IMR-90 (cell line): ENCODE measurements at regions not wholly inside any gene's neighbourhood (a gene's known extent, or its start where the extent isn't known, plus 50 kb on each side); places are given as distances from the start of the nearest gene placed in this dataset.

ENCODE experiments used
- ATAC-seq: fragments of 200-7000 bp; cut with Tn5 transposase; 2 replicates; pipeline ENCODE4 v1.9.1; 2020; ENCODE audit warnings: low read depth, mild to moderate bottlenecking, moderate library complexity
- BruUV-seq: library from RNA; stranded (reverse); fragments of 400-500 nt; replicated peaks from 2 replicates; lab custom pipeline; 2021; lab: Mats Ljungman, UMichigan
- CTCF ChIA-PET: fragments of 300-600 bp; formaldehyde crosslinking; extraction: SDS; loops from one replicate; lab custom pipeline; 2021; ENCODE audit warnings: antibody characterized with exemption; lab: Yijun Ruan, JAX
- POLR2A ChIA-PET: fragments of 300-600 bp; sonication (Branson Sonifier 250); formaldehyde crosslinking; loops from one replicate; lab custom pipeline; 2022; ENCODE audit warnings: antibody characterized with exemption; ENCODE audit not compliant: unreplicated experiment; lab: Charles Lee
- DNase-seq: peaks from one replicate; pipeline ENCODE4 v3.0.0; 2013
- H2AFZ ChIP-seq: replicated peaks from 2 replicates; pipeline ENCODE3; 2013; ENCODE audit warnings: low read length, mild to moderate bottlenecking; ENCODE audit not compliant: poor library complexity
- H2AK5ac ChIP-seq: 2 replicates; pipeline ENCODE4 v1.6.1; 2013; ENCODE audit warnings: low read depth, low read length, inconsistent platforms
- H2AK9ac ChIP-seq: replicated peaks from 2 replicates; pipeline ENCODE3; 2013; ENCODE audit warnings: mild to moderate bottlenecking, low read depth, low read length, moderate library complexity; ENCODE audit not compliant: poor library complexity
- H2BK120ac ChIP-seq: 2 replicates; pipeline ENCODE4 v1.6.1; 2013; ENCODE audit warnings: low read depth, low read length, inconsistent platforms
- H2BK15ac ChIP-seq: 3 replicates; pipeline ENCODE4 v1.6.1; 2013; ENCODE audit warnings: low read depth, low read length, inconsistent platforms
- H2BK20ac ChIP-seq: 2 replicates; pipeline ENCODE4 v1.6.1; 2013; ENCODE audit warnings: low read depth, mild to moderate bottlenecking, inconsistent platforms, low read length, moderate library complexity
- H2BK5ac ChIP-seq: 2 replicates; pipeline ENCODE4 v1.6.1; 2013; ENCODE audit warnings: mild to moderate bottlenecking, low read depth, low read length, inconsistent platforms; ENCODE audit not compliant: poor library complexity, severe bottlenecking
- H3K14ac ChIP-seq: replicated peaks from 2 replicates; pipeline ENCODE4 v1.6.1; 2013; ENCODE audit warnings: low read depth, low read length, inconsistent platforms
- H3K18ac ChIP-seq: 2 replicates; pipeline ENCODE4 v1.6.1; 2013; ENCODE audit warnings: low read depth, low read length, control low read depth
- H3K23ac ChIP-seq: 2 replicates; pipeline ENCODE4 v1.6.1; 2013; ENCODE audit warnings: low read depth, low read length, inconsistent platforms
- H3K27ac ChIP-seq: 2 replicates; pipeline ENCODE4 v1.5.1; 2013; ENCODE audit warnings: mild to moderate bottlenecking, control low read depth, low read length; ENCODE audit not compliant: insufficient read depth
- H3K27me3 ChIP-seq: 2 replicates; pipeline ENCODE4 v1.6.1; 2013; ENCODE audit warnings: low read length; ENCODE audit not compliant: control insufficient read depth, insufficient read depth
- H3K36me3 ChIP-seq: 2 replicates; pipeline ENCODE4 v1.6.1; 2013; ENCODE audit warnings: low read length, mixed read lengths; ENCODE audit not compliant: control insufficient read depth, insufficient read depth
- H3K4ac ChIP-seq: 2 replicates; pipeline ENCODE4 v1.6.1; 2013; ENCODE audit warnings: low read depth, low read length, inconsistent platforms
- H3K4me1 ChIP-seq: 2 replicates; pipeline ENCODE4 v1.6.1; 2013; ENCODE audit warnings: low read length, mixed read lengths; ENCODE audit not compliant: control insufficient read depth, insufficient read depth
- H3K4me2 ChIP-seq: 2 replicates; pipeline ENCODE4 v1.6.1; 2013; ENCODE audit warnings: low read depth, mild to moderate bottlenecking, control low read depth, low read length, moderate library complexity
- H3K4me3 ChIP-seq: 2 replicates; pipeline ENCODE4 v1.5.1; 2013; ENCODE audit warnings: low read depth, mild to moderate bottlenecking, control low read depth, low read length, moderate library complexity; ENCODE audit not compliant: insufficient read depth
- H3K56ac ChIP-seq: 2 replicates; pipeline ENCODE4 v1.6.1; 2013; ENCODE audit warnings: low read length, inconsistent platforms; ENCODE audit not compliant: insufficient read depth; ENCODE audit errors: extremely low read depth
- H3K79me1 ChIP-seq, 2 experiments: 2 replicates each; pipeline ENCODE4 v1.6.1; 2013; ENCODE audit warnings: low read length in 2 of 2, inconsistent platforms in 1 of 2, low read depth in 1 of 2
- H3K9ac ChIP-seq: 2 replicates; pipeline ENCODE4 v1.6.1; 2013; ENCODE audit warnings: low read depth, low read length, control low read depth
- H3K9me1 ChIP-seq: 2 replicates; pipeline ENCODE4 v1.6.1; 2013; ENCODE audit warnings: low read length, inconsistent platforms; ENCODE audit not compliant: insufficient read depth
- H3K9me3 ChIP-seq: 2 replicates; pipeline ENCODE4 v1.6.1; 2013; ENCODE audit warnings: low read length; ENCODE audit not compliant: control insufficient read depth, insufficient read depth
- H4K20me1 ChIP-seq: 2 replicates; pipeline ENCODE4 v1.6.1; 2013; ENCODE audit warnings: low read length, inconsistent platforms; ENCODE audit not compliant: insufficient read depth
- H4K5ac ChIP-seq: 2 replicates; pipeline ENCODE4 v1.6.1; 2013; ENCODE audit warnings: mild to moderate bottlenecking, low read depth, low read length, control low read depth
- H4K8ac ChIP-seq, 2 experiments: 2 replicates each; pipeline ENCODE4 v1.6.1; 2013; ENCODE audit warnings: low read depth in 2 of 2, low read length in 2 of 2, control low read depth in 1 of 2, inconsistent platforms in 1 of 2
- H4K91ac ChIP-seq: 2 replicates; pipeline ENCODE4 v1.6.1; 2013; ENCODE audit warnings: low read depth, low read length, inconsistent platforms; ENCODE audit not compliant: insufficient read depth
- BHLHE40 ChIP-seq: fragments of 150-350 bp; IDR thresholded peaks from 2 replicates; pipeline ENCODE4 v1.6.1; 2016; ENCODE audit warnings: mild to moderate bottlenecking, low read depth, low read length
- CEBPB ChIP-seq: IDR thresholded peaks from 2 replicates; pipeline ENCODE4 v1.6.1; 2012; ENCODE audit warnings: low read depth, low read length, improper control_type of control experiment
- CHD1 ChIP-seq: IDR thresholded peaks from 2 replicates; pipeline ENCODE4 v1.6.1; 2012; ENCODE audit warnings: low read depth, low read length, improper control_type of control experiment
- FOS ChIP-seq: fragments of 150-350 bp; IDR thresholded peaks from 2 replicates; pipeline ENCODE4 v1.6.1; 2016; ENCODE audit warnings: low read depth, low read length
- MAFK ChIP-seq: IDR thresholded peaks from 2 replicates; pipeline ENCODE4 v1.6.1; 2012; ENCODE audit warnings: low read depth, low read length, improper control_type of control experiment
- MAZ ChIP-seq: IDR thresholded peaks from 2 replicates; pipeline ENCODE4 v1.6.1; 2012; ENCODE audit warnings: low read depth, mild to moderate bottlenecking, low read length, improper control_type of control experiment, moderate library complexity, borderline replicate concordance
- MXI1 ChIP-seq: IDR thresholded peaks from 2 replicates; pipeline ENCODE4 v1.6.1; 2012; ENCODE audit warnings: low read depth, mild to moderate bottlenecking, low read length, moderate library complexity, borderline replicate concordance
- POLR2A ChIP-seq: IDR thresholded peaks from 2 replicates; pipeline ENCODE4 v1.6.1; 2012; ENCODE audit warnings: mild to moderate bottlenecking, low read depth, low read length
- RCOR1 ChIP-seq: IDR thresholded peaks from 2 replicates; pipeline ENCODE4 v1.6.1; 2012; ENCODE audit warnings: mild to moderate bottlenecking, low read length, improper control_type of control experiment; ENCODE audit not compliant: insufficient replicate concordance
- SMC3 ChIP-seq: fragments of 150-350 bp; IDR thresholded peaks from 2 replicates; pipeline ENCODE4 v1.6.1; 2016; ENCODE audit warnings: low read depth, mild to moderate bottlenecking, antibody characterized with exemption, low read length, moderate library complexity
- WGBS, 2 experiments: methylation state at CpG; one replicate each; pipeline versions ENCODE4 v1.1.5 to v1.1.7; 2013; ENCODE audit warnings: missing lambda C conversion rate in 2 of 2; ENCODE audit not compliant: insufficient read length in 1 of 2; ENCODE audit errors: extremely low coverage in 2 of 2; 5-methylcytosine and 5-hydroxymethylcytosine counted together
- dilution Hi-C: fragments of 300-500 bp; cut with HindIII; formaldehyde crosslinking; loops from one replicate; pipeline ENCODE4 v1.14.3; 2018; ENCODE audit warnings: low sequenced_read_pairs; ENCODE audit not compliant: unreplicated experiment
- in situ Hi-C: fragments of 300-500 bp; cut with MboI; formaldehyde crosslinking; loops from 3 replicates; pipeline ENCODE4 v1.14.3; 2019; ENCODE audit warnings: low sequenced_read_pairs, inconsistent platforms, mixed read lengths
- intact Hi-C: fragments of 100-400 bp; cut with micrococcal nuclease; formaldehyde crosslinking; loops from 2 replicates; pipeline ENCODE4 v1.10.0; 2022
- TF ChIP-seq, protein P1 (sequence below): conservative IDR thresholded peaks from 2 replicates; pipeline ENCODE4 v1.5.1; 2012; ENCODE audit warnings: mild to moderate bottlenecking, low read depth, low read length, improper control_type of control experiment
- TF ChIP-seq, protein P2 (sequence below): fragments of 150-350 bp; IDR thresholded peaks from 2 replicates; pipeline ENCODE4 v1.6.1; 2016; ENCODE audit warnings: low read depth, mild to moderate bottlenecking, low read length, moderate library complexity, borderline replicate concordance
- TF ChIP-seq, protein P3 (sequence below): fragments of 150-350 bp; IDR thresholded peaks from 2 replicates; pipeline ENCODE4 v1.6.1; 2017; ENCODE audit warnings: mild to moderate bottlenecking, antibody characterized with exemption, low read length, low read depth

DNA sequence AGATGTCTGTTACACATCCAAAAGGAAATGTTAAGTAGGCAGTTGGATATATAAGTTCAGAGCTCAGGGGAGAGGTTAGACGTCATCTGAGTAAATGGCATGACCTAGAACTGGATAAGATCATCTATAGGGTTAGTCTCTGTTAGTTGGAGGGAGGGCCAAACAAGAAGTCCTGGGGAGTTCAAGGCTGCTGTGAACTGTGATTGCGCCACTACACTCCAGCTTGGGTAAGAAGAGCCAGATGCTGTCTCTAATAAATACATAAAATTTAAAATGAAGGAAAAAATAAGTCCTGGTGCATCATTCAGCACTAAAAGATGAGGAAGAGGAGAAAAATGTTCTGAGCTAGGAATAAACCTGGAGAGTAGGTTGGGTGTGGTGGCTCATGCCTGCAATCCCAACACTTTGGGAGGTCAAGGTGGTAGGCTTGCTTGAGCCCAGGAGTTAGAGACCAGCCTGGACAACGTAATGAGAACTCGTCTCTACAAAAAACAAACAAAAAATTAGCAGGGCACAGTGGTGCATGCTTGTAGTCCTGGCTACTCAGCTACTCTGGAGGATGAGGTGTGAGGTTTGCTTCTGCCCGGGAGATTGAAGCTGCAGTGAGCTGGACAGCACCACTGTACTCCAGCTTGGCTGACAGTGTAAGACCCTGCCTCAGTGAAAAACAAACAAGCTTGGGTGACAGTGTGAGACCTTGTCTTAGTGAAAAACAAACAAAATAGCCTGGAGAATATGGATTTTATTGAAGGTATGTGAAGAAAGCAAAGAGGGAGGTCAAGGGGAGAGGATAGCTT, 123.6 kb downstream of the ACTBL2 start:
- H3K4me3 ChIP-seq = no peak overlapping the region
- H3K56ac ChIP-seq = no peak overlapping the region
- no peak overlapping the region for H2BK15ac ChIP-seq
- no peaks in the 10 kb centered on the region for H4K20me1 ChIP-seq
- no peaks in the 10 kb centered on the region for H3K9me3 ChIP-seq
- 0 out of 2 replicates have a peak, but pooled peaks cover 3% of the 10 kb centered on the region for H3K9me1 ChIP-seq
- no CpG with 5 or more reads among the region's 5 CpGs for WGBS, 2 experiments
- POLR2A ChIA-PET = interaction anchor here (0.6 kb wide), 2 partner anchors 13 to 61 kb away, joined by 3 to 4 read pairs; no protein-coding TSS in a partner anchor
- intact Hi-C loops (no loop called here), in situ Hi-C loops (no loop called here), dilution Hi-C loops (no loop called here)
- H2AK5ac ChIP-seq = no peak overlapping the region
- H3K27ac ChIP-seq = no peak overlapping the region
- CTCF ChIA-PET = no interaction called here
- ATAC-seq (no peak), DNase-seq (no peak)
- H2BK120ac ChIP-seq = no peak overlapping the region
- no peak overlapping the region for H4K91ac ChIP-seq
- H3K14ac ChIP-seq = no peak overlapping the region
- no peaks in the 10 kb centered on the region; the same call in 1 of the 2 replicates for H3K4me1 ChIP-seq
- no peak overlapping the region for H4K8ac ChIP-seq
- no peak overlapping the region for H3K9ac ChIP-seq
- no peaks in the 10 kb centered on the region for H3K36me3 ChIP-seq
- no peak overlapping the region for H2AK9ac ChIP-seq
- no peak overlapping the region for H3K18ac ChIP-seq
- H2BK20ac ChIP-seq = no peak overlapping the region
- H3K4me2 ChIP-seq = no peak overlapping the region
- H3K23ac ChIP-seq = no peak overlapping the region
- no peak for TF ChIP-seq SMC3
- TF ChIP-seq MXI1 = no peak
- TF ChIP-seq FOS = no peak
- no peak for TF ChIP-seq BHLHE40
- no peak for TF ChIP-seq RCOR1
- TF ChIP-seq, protein P1, sequence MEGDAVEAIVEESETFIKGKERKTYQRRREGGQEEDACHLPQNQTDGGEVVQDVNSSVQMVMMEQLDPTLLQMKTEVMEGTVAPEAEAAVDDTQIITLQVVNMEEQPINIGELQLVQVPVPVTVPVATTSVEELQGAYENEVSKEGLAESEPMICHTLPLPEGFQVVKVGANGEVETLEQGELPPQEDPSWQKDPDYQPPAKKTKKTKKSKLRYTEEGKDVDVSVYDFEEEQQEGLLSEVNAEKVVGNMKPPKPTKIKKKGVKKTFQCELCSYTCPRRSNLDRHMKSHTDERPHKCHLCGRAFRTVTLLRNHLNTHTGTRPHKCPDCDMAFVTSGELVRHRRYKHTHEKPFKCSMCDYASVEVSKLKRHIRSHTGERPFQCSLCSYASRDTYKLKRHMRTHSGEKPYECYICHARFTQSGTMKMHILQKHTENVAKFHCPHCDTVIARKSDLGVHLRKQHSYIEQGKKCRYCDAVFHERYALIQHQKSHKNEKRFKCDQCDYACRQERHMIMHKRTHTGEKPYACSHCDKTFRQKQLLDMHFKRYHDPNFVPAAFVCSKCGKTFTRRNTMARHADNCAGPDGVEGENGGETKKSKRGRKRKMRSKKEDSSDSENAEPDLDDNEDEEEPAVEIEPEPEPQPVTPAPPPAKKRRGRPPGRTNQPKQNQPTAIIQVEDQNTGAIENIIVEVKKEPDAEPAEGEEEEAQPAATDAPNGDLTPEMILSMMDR = no peak
- TF ChIP-seq MAZ = no peak
- no peak for TF ChIP-seq CEBPB
- no peak for TF ChIP-seq MAFK
- TF ChIP-seq, protein P2, sequence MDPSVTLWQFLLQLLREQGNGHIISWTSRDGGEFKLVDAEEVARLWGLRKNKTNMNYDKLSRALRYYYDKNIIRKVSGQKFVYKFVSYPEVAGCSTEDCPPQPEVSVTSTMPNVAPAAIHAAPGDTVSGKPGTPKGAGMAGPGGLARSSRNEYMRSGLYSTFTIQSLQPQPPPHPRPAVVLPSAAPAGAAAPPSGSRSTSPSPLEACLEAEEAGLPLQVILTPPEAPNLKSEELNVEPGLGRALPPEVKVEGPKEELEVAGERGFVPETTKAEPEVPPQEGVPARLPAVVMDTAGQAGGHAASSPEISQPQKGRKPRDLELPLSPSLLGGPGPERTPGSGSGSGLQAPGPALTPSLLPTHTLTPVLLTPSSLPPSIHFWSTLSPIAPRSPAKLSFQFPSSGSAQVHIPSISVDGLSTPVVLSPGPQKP = no peak
- TF ChIP-seq, protein P3, sequence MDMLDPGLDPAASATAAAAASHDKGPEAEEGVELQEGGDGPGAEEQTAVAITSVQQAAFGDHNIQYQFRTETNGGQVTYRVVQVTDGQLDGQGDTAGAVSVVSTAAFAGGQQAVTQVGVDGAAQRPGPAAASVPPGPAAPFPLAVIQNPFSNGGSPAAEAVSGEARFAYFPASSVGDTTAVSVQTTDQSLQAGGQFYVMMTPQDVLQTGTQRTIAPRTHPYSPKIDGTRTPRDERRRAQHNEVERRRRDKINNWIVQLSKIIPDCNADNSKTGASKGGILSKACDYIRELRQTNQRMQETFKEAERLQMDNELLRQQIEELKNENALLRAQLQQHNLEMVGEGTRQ = no peak
- no peak for TF ChIP-seq POLR2A
- no peak for TF ChIP-seq CHD1
- BruUV-seq = no TSS peak
- no peak overlapping the region for H4K5ac ChIP-seq
- H3K4ac ChIP-seq = 0 out of 2 replicates have a peak overlapping the region, but pooled peaks have one; percentile 22
- no peaks in the 10 kb centered on the region for H3K27me3 ChIP-seq
- no peaks in the 10 kb centered on the region for H3K79me1 ChIP-seq
- H2BK5ac ChIP-seq = no peak overlapping the region
- H2AFZ ChIP-seq = no peak overlapping the region
